Osteocyte (in vitro differentiated cells): ENCODE measurements at regions not wholly inside any gene's neighbourhood (a gene's known extent, or its start where the extent isn't known, plus 50 kb on each side); places are given as distances from the start of the nearest gene placed in this dataset.

ENCODE experiments used
- DNase-seq: peaks from one replicate; pipeline ENCODE4 v3.0.0; 2021; ENCODE audit warnings: mixed read lengths; ENCODE audit not compliant: unreplicated experiment; ENCODE audit errors: extremely low spot score
- H3K27ac Mint-ChIP-seq: one replicate; pipeline ENCODE4 v1.8.0; 2021; ENCODE audit warnings: mild to moderate bottlenecking, mixed read lengths; ENCODE audit not compliant: unreplicated experiment
- H3K27me3 Mint-ChIP-seq: one replicate; pipeline ENCODE4 v1.8.0; 2021; ENCODE audit warnings: mixed read lengths; ENCODE audit not compliant: unreplicated experiment
- H3K36me3 Mint-ChIP-seq: one replicate; pipeline ENCODE4 v1.8.0; 2021; ENCODE audit warnings: mixed read lengths; ENCODE audit not compliant: unreplicated experiment
- H3K4me1 Mint-ChIP-seq: one replicate; pipeline ENCODE4 v1.8.0; 2021; ENCODE audit warnings: mixed read lengths; ENCODE audit not compliant: unreplicated experiment
- H3K4me3 Mint-ChIP-seq: one replicate; pipeline ENCODE4 v1.8.0; 2021; ENCODE audit warnings: mild to moderate bottlenecking, moderate library complexity, mixed read lengths; ENCODE audit not compliant: unreplicated experiment
- H3K9me3 Mint-ChIP-seq: one replicate; pipeline ENCODE4 v1.8.0; 2021; ENCODE audit warnings: mixed read lengths; ENCODE audit not compliant: unreplicated experiment
- TF ChIP-seq, protein P1 (sequence below): fragments of 200-600 bp; sonication (generic); IDR thresholded peaks from 2 replicates; pipeline ENCODE4 v1.5.0; 2021; ENCODE audit warnings: antibody characterized with exemption, mild to moderate bottlenecking, moderate library complexity

DNA sequence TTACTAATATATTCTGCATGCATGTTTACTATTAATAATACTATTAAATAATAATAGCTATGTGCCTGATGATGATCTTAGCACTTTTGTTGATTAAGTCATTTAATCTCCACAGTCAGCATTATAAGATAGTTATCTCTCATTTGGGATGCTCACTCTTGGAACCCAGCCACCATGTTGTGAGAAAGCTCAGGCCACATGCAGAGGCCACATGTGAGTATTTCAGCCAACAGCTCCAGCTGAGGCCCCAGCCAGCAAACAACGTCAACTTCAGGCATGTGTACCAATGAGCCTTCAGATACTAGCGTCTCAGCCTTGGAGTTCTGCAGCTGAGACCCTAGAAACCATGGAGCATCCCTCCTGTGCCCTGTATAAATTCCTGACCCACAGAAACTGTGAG, 798.1 kb upstream of the LRRC4C start:
- H3K9me3 Mint-ChIP-seq, result peaks cover 19% of the 10 kb centered on the region
- H3K4me1 Mint-ChIP-seq, result no peaks in the 10 kb centered on the region
- DNase-seq, result no peak
- H3K4me3 Mint-ChIP-seq, result no peak overlapping the region
- no peaks in the 10 kb centered on the region for H3K27me3 Mint-ChIP-seq
- H3K27ac Mint-ChIP-seq, result no peak overlapping the region
- TF ChIP-seq, protein P1, sequence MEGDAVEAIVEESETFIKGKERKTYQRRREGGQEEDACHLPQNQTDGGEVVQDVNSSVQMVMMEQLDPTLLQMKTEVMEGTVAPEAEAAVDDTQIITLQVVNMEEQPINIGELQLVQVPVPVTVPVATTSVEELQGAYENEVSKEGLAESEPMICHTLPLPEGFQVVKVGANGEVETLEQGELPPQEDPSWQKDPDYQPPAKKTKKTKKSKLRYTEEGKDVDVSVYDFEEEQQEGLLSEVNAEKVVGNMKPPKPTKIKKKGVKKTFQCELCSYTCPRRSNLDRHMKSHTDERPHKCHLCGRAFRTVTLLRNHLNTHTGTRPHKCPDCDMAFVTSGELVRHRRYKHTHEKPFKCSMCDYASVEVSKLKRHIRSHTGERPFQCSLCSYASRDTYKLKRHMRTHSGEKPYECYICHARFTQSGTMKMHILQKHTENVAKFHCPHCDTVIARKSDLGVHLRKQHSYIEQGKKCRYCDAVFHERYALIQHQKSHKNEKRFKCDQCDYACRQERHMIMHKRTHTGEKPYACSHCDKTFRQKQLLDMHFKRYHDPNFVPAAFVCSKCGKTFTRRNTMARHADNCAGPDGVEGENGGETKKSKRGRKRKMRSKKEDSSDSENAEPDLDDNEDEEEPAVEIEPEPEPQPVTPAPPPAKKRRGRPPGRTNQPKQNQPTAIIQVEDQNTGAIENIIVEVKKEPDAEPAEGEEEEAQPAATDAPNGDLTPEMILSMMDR, result no peak
- H3K36me3 Mint-ChIP-seq, result no peaks in the 10 kb centered on the region

DNA sequence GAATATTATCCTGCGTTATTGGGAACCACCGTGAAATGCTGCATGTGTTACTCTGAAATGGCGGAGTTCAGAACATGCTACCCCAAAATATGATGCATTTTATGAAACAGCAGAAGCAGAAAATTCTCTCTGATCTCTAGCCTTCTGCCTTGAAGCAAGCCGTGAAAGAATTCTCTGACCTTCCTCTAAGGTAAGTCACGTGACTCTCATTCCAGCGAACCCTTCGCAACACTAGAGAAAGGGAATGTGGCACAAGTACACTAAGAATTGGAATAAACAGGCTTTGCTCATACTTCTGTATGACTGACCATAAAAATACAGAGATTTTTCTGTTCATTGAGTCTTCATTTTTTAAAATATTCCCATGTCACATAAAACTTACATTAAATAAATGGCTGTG, 805.6 kb upstream of the LRRC4C start:
- TF ChIP-seq, protein P1, result no peak
- Mint-ChIP-seq H3K9me3 (no peaks in the 10 kb centered on the region), H3K27me3 (no peaks in the 10 kb centered on the region), H3K36me3 (no peaks in the 10 kb centered on the region), H3K4me3 (no peak overlapping the region), H3K4me1 (no peaks in the 10 kb centered on the region), H3K27ac (no peak overlapping the region)
- DNase-seq, result no peak

DNA sequence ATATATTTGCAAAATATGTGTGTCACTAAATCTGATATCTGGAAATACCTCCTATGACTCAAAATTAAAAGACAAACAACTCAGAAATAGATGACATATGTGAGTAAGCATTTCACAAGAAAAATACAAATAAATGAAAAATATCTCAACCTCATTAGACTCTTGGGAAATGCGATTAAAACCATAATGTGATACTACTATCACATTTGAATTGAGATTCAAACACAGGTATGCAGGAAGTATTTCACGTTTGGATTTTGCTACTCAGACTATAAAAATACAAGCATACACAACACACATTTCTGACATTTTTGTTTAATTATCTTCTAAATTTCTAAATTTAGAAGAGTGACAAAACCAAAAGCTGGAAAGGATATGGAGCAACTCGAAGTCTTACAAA, 811.9 kb upstream of the LRRC4C start:
- Mint-ChIP-seq H3K9me3 (peaks cover 21% of the 10 kb centered on the region), H3K4me1 (no peaks in the 10 kb centered on the region), H3K36me3 (no peaks in the 10 kb centered on the region), H3K27me3 (no peaks in the 10 kb centered on the region), H3K27ac (no peak overlapping the region), H3K4me3 (no peak overlapping the region)
- TF ChIP-seq, protein P1, result no peak
- DNase-seq, result no peak

DNA sequence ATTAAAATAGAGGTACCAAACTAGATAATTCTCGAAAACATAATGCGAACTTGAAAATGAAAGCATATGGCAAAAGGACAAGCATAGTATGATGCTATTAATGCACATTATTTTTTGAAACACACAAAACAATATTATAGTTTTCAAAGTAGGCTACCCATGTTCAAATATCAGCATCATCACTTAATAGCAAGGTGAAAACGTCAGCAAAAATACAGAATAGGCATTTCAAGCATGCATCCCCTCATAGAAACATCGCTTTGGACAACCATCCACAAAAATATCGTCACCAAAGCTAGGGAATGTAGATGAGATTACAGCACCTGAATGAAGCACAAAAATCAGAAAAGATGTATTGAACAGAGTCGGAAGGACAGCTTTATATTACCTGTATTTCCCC, 814.5 kb upstream of the LRRC4C start:
- no peaks in the 10 kb centered on the region for H3K4me1 Mint-ChIP-seq

DNA sequence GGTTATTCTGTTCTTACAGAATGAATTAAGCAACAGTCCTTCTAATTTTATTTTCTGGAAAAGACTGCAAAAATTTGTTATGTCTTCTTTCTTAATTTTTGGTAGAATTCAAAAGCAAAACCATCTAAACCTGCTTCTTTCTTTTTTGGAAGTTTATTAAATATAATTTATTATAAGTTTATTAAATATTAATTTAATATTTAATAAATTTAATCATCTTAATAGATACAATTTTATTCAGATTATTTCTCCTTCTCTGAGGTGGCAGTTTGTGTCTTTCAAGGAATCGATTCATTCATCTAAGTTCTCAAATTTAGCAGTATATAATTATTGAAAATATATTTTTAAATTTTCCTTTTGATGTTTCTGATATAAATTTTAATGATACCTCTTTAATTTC, 837.5 kb upstream of the LRRC4C start:
- Mint-ChIP-seq H3K4me3 (no peak overlapping the region), H3K4me1 (no peaks in the 10 kb centered on the region), H3K9me3 (peaks cover 29% of the 10 kb centered on the region), H3K27me3 (no peaks in the 10 kb centered on the region), H3K36me3 (no peaks in the 10 kb centered on the region), H3K27ac (no peak overlapping the region)
- TF ChIP-seq, protein P1, result no peak
- no peak for DNase-seq

More for the DNA sequence above, 814.5 kb upstream of the LRRC4C start:
- Mint-ChIP-seq H3K4me3 (no peak overlapping the region), H3K36me3 (no peaks in the 10 kb centered on the region), H3K27ac (no peak overlapping the region), H3K27me3 (no peaks in the 10 kb centered on the region), H3K9me3 (peaks cover 34% of the 10 kb centered on the region)
- TF ChIP-seq, protein P1, result no peak
- DNase-seq, result no peak
